ENCODE measurements at regions not wholly inside any gene's neighbourhood (a gene's known extent, or its start where the extent isn't known, plus 50 kb on each side); places are given as distances from the start of the nearest gene placed in this dataset.

DNA sequence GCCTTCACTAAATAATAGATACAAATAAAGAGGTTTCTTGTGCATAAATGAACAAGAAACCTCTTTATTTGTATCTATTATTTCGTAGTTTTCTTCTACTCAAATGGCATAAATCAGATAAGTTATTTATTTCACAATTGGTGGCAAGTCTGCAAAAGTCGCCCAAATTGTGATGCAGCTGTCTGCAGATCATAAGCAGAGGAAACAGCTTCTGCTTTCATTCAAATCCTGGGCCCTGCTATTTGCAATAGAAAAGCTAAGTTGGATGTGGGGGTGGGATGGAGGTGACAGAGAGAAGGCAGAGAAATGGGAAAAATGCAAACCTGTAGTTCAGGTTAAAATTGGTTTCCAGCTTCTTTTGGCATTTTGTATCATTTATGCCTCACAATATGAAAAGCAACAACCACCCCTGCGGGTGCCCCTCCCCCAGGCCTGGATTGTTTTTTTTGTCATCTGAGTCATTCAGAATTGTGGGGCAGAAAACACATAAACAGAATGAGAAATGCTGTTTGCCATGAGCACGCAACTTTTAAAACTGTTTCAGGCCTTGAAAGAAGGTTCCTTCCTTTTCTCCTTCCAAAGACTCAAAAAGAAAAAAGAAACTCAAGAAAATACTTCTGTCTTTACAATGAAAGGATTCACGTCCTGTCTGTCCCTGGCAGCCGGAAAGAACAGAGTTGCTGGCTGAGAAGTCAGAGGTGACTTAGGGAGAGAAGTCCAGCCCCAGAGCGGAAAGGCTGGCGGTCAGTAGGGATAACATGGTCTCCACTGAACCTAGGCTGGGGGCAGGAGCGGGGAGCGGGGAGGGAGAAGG is 132.9 kb downstream of the BAMBI start:
- TF ChIP-seq CTCF (IDR thresholded peaks at IDR 0.05) (no peak), POLR2AphosphoS5 (IDR thresholded peaks at IDR 0.05; ENCODE audit: insufficient read depth in 1 of 2, low read depth in 1 of 2) (no peak)
